ENCODE measurements at regions not wholly inside any gene's neighbourhood (a gene's known extent, or its start where the extent isn't known, plus 50 kb on each side); places are given as distances from the start of the nearest gene placed in this dataset.
"Not testable (repeated sequence)": the region's sequence is repeated elsewhere in the genome, so short reads cannot be mapped to it uniquely, and the experiment has no call there.

DNA sequence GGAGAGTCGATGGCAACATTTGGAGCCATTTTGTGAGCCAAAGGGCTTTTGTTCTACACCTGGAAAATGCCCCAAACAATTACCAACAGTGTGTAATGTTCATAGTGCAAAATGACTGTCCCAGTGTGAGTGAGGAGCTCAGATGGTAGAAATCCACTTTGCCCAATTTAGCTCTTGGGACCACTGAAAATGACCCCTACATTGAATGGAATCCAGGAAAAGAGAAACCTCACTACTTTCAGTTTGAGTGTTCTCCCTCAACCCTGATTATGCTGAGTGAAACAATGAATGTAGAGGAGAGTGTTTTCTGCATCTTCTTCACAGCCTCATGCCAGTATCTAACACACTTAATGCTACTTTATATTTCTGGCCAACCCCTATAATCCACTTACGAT, 84.9 kb upstream of the NRN1 start:
- no peak for DNase-seq (ENCODE audit: low read depth in 4 of 4, low spot score in 3 of 4)

DNA sequence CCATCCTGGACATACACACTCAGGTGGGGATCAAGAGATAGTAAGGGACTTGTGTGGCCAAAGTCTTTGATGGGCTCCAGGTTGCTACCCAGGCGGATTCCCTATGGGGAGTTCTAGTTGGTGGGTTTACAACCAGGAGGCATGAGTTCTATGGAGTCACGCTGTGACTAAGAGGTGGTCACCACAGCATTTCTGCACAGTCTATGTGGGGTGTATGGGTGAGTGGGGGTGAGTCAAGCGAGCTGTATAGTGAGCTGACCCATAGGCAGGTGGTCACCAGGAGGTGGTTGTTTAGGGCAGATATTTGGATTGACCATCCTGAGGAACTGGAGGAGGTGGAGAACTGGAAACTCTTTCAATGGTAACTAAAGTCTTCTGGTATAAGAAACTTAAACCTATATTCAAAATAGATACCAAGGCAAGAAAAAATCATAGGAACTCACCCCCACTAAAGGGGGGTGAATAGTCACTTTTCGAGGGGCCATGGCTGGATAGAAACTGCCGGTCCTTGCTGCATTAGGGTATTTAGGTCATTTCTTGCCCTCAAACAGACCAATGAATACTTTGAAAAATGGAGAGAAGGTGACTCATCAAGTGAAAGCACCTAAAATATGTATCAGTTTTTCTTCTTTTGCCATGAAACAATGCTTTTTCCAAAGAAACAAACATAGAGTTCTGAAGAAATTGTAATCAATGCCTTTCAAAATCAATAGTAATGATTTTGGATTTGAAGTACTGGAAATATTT, 84.3 kb upstream of the NRN1 start:
- no peak for DNase-seq (ENCODE audit: low read depth in 4 of 4, low spot score in 3 of 4)

- DNase-seq (ENCODE audit: low read depth in 4 of 4, low spot score in 3 of 4), result no peak
These were observed 79.4 kb upstream of the NRN1 start for GRCh38 chr6:6085928-6086668.

DNA sequence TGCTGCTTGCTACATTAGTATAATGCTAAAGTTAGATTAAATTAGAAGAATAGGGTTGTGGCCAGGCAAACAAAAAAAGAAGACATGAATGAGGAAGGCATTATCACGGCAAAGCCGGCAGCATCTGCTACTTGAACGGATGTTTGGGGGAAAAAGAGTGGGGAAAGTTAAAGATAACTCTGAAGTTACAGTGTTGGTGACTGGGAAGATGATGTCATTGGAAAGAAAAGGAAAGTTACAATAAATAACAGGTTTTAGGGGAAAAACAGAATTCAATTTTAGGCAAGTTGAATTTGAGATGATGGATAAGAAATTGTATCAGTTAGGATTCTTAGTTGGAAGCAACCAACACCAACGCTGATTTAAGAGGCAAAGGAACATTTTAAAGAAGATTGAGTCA, 74.2 kb upstream of the NRN1 start:
- no peak for DNase-seq (ENCODE audit: low read depth in 4 of 4, low spot score in 3 of 4)

GRCh38 chr6:6074190-6074589, 67.5 kb upstream of the NRN1 start:
- DNase-seq (ENCODE audit: low read depth in 4 of 4, low spot score in 3 of 4), result no peak

DNA sequence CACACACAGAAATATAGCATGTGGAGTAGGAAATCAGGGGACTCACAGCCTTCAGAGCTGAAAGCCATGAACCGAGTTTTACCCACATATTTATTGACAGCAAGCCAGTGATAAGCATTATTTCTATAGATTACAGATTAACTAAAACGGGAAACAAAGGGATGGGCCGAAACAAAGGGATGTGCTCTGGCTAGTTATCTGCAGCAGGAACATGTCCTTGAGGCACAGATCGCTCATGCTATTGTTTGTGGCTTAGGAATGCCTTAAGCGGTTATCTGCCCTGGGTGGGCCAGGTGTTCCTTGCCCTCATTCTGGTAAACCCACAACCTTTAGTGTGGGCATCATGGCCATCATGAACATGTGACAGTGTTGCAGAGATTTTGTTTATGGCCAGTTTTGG, 61.4 kb upstream of the NRN1 start:
- not testable (repeated sequence) for DNase-seq (ENCODE audit: low read depth in 4 of 4, low spot score in 3 of 4)

- no peak for DNase-seq (ENCODE audit: low read depth in 4 of 4, low spot score in 3 of 4)
These were observed 51.3 kb upstream of the NRN1 start for GRCh38 chr6:6058054-6058444.

DNA sequence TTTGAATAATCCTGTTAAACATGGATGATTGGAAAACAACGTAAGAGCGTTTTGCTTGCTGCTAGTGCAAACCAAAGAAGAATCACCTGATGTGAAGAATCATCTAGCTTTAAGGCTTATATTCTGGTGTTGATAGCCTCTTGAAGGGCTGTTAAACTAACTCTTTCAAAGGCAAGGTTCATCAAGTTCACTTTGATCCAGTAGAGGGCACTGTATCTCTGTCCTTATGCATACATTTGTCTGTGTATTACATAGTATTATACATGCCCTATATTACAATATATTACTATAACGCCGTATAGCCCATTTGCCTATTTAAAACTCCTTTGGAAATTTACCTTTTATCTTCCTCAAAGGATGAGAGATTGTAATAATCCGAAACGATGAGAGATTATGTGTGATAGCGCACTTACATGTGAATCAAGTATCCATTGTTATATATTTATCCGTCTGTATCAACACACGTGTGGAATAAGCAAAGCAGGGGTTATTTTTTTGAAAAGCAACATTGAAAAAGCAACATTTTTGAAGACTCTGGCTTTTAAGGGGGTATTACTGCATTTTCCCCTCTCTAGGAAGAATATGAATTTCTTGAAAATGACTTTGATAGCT, 50.8 kb upstream of the NRN1 start:
- DNase-seq (ENCODE audit: low read depth in 4 of 4, low spot score in 3 of 4), result peak; percentile 32 to 46 (median 42)
